ENCODE measurements at regions not wholly inside any gene's neighbourhood (a gene's known extent, or its start where the extent isn't known, plus 50 kb on each side); places are given as distances from the start of the nearest gene placed in this dataset.

GRCh38 chr12:42744539-42745182 lies 155.1 kb upstream of the PRICKLE1 start:
- H3K4me3 ChIP-seq (ENCODE audit: low read depth, low read length) = no peak overlapping the region
- DNase-seq (ENCODE audit: low read depth) = peak; percentile 89
- TF ChIP-seq, protein P1, sequence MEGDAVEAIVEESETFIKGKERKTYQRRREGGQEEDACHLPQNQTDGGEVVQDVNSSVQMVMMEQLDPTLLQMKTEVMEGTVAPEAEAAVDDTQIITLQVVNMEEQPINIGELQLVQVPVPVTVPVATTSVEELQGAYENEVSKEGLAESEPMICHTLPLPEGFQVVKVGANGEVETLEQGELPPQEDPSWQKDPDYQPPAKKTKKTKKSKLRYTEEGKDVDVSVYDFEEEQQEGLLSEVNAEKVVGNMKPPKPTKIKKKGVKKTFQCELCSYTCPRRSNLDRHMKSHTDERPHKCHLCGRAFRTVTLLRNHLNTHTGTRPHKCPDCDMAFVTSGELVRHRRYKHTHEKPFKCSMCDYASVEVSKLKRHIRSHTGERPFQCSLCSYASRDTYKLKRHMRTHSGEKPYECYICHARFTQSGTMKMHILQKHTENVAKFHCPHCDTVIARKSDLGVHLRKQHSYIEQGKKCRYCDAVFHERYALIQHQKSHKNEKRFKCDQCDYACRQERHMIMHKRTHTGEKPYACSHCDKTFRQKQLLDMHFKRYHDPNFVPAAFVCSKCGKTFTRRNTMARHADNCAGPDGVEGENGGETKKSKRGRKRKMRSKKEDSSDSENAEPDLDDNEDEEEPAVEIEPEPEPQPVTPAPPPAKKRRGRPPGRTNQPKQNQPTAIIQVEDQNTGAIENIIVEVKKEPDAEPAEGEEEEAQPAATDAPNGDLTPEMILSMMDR (IDR thresholded peaks at IDR 0.05; ENCODE audit: insufficient read depth, low read length) = no peak

- H3K4me3 ChIP-seq (ENCODE audit: low read depth, low read length) = no peak overlapping the region
- DNase-seq (ENCODE audit: low read depth) = no peak
- TF ChIP-seq, protein P1 (IDR thresholded peaks at IDR 0.05; ENCODE audit: insufficient read depth, low read length) = no peak
Observed at GRCh38 chr12:42742716-42743115, 153.2 kb upstream of the PRICKLE1 start.

DNA sequence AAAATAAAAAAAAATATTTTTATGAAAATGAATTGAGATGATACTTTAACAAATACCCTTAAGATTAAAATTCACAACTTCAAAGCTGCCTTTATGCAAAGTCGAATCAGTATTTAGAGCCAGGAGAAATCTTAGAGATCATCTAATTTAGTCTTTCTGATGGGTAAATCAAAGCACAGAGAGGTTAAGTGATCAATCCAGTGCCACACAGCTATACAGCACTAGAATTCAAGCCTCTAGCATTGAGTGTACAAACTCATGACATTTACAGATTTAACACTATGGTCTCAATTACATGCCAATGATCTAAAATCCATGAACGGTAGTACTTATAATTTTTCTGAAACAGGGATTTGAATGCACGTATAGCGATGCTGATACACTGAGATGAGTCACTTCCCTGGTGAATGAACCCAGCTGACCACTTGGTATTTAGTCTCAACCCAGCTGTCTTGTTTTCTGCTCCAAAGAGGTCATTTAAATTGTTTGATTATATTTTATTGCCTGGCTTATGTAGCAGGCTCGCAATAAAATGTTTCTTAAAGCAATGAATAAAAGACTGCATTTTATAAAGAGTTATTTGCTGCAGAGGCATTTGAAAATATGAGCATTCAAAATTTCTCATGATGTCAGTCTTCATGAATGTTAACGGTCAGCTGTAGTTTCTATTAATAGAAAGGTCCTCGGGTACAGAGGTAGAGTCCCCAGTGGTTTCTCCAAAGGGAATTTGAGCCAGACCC lies 152.4 kb upstream of the PRICKLE1 start:
- no peak overlapping the region for H3K4me3 ChIP-seq (ENCODE audit: low read depth, low read length)
- peak; percentile 55 for DNase-seq (ENCODE audit: low read depth)
- TF ChIP-seq, protein P1 (IDR thresholded peaks at IDR 0.05; ENCODE audit: insufficient read depth, low read length) = no peak

DNA sequence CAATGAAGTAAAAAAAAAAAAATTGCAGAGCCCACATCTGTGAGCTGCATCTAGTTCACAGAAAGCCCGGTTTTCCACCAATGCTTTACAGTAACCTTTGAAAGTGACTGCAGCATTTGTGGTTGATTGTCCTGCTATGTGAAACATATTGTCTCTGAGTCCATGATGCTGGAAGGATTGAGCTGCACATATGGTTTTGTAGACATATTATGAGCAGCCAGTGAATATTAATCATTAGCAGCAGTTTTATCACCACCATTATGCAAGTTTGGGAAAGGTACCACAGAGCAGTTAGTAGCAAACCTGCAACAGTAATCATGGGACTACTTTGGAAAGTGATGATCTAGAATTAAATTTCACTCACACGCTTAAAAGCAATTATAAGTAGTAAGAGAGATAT lies 151.5 kb upstream of the PRICKLE1 start:
- DNase-seq (ENCODE audit: low read depth) = no peak
- TF ChIP-seq, protein P1 (IDR thresholded peaks at IDR 0.05; ENCODE audit: insufficient read depth, low read length) = no peak
- H3K4me3 ChIP-seq (ENCODE audit: low read depth, low read length) = no peak overlapping the region

GRCh38 chr12:42737398-42737797 lies 147.9 kb upstream of the PRICKLE1 start:
- TF ChIP-seq, protein P1 (IDR thresholded peaks at IDR 0.05; ENCODE audit: insufficient read depth, low read length) = no peak
- no peak overlapping the region for H3K4me3 ChIP-seq (ENCODE audit: low read depth, low read length)

DNA sequence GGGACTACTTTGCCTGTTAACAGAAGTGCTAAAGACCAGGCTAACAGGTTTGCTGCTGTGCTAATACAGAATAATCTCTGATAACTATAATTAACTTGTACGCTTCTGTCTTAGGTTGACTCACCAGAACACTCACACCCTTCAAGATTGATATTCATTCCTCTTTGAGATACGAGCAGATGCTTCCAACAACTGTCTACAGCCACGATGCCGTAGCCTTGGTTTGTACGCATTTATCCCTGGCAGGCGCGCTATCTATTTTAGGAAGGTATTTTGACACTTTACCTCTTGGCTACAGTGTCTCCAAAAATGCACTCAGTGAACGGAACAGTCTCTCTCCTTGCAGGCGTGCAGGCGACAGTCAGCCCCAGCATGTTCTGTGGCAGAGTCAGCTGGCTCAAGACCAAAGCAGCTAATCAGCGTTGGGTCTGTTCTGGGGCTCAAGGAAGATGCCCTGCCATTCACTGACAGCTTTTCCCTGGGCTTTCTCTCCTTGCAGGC lies 146.4 kb upstream of the PRICKLE1 start:
- no peak for DNase-seq (ENCODE audit: low read depth)
- TF ChIP-seq, protein P1 (IDR thresholded peaks at IDR 0.05; ENCODE audit: insufficient read depth, low read length) = no peak
- H3K4me3 ChIP-seq (ENCODE audit: low read depth, low read length) = no peak overlapping the region

More at GRCh38 chr12:42737398-42737797, 147.9 kb upstream of the PRICKLE1 start:
- no peak for DNase-seq (ENCODE audit: low read depth)
